ENCODE measurements at regions not wholly inside any gene's neighbourhood (a gene's known extent, or its start where the extent isn't known, plus 50 kb on each side); places are given as distances from the start of the nearest gene placed in this dataset.
"Not testable (repeated sequence)": the region's sequence is repeated elsewhere in the genome, so short reads cannot be mapped to it uniquely, and the experiment has no call there.

DNA sequence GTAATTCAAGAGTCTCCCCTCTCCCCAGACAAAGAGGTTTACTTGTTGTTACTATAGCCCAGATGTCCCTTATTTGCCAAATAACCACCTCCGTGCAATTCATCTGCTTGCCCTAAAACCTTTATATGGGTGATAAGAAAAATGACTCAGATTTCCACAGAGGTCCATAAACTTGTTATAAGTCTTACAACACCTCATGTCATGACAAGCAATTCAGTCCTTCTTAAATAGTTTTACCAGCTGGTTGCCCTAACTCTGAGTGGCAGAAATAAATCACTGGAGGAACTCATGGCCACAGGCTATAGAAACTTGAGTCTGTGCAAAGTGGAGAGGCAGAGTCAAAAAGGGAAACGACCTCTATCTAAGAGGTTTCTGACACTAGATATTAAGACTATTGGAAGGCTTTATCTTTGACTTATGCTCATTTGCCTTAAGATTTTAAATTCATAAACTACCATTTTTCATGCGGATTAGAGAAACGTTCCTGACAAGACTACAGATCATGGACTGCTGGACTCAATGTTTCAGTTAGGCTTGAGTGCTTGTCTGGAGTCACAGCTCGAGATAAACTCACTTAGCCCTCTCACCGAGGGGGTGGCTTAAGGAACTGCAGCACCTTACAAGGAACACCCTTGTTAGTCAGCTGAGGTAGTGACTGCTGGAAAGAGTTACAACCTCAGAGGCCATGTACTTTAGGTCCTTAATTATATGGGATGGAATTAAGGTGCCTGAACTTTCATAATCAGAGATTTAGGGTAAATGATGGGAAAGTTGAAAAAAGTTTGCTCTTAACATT lies 662.5 kb upstream of the USP24 start:
- no peak for DNase-seq (ENCODE audit: low read depth, low spot score)

DNA sequence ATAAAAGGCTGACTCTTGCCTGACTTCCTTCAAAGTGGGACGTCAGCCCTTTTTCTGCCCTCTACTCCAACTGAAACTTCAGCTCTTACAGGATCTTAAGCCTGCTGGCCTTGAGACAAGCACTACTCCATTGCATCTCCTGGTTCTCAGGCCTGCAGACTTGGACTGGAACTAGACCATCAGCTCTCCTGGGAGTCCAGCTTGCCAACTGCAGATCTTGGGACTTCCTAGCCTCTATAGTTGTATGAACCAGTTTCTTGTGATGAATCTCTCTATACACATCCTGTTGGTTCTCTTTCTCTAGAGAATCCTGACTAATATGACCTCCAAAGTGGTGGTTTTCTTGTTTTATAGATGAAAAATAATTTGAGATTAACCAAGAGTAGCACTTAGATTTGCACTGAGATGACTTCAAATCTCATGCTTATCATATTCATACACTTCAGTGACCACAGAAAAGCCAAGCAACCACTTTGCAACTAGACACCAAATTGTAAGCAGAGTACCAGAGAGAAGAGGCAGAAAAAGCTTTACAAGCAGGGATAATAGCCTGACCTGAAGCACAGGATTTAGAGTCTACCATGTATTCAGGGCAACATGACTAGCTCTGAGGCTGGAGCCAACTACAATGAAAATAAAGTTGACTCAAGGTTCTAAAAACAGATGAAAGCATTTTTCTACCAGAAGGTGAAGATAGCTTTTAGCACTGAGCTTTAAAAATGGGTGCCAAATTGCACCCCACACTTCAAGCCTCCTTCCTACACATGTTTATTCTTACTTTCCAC lies 661.3 kb upstream of the USP24 start:
- no peak for DNase-seq (ENCODE audit: low read depth, low spot score)

DNA sequence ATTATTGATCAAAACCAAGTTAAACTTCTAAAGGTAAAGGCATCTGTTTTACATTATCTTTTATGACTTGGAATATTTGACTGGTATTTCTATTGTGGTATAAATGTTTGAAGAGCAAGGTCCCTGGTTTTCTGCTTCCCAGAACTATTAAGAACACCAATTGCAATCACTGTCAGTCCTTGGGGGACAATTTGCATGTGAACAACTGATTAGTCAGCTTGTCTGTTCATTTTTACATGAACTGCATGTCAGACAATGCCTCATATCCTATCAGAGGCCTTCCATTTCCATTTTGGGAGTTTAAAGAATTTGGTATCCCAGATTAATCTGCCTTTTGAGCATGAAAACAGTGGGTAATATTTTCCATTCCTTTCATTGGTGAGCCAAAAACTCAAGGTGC lies 654.9 kb upstream of the USP24 start:
- DNase-seq (ENCODE audit: low read depth, low spot score), result no peak

DNA sequence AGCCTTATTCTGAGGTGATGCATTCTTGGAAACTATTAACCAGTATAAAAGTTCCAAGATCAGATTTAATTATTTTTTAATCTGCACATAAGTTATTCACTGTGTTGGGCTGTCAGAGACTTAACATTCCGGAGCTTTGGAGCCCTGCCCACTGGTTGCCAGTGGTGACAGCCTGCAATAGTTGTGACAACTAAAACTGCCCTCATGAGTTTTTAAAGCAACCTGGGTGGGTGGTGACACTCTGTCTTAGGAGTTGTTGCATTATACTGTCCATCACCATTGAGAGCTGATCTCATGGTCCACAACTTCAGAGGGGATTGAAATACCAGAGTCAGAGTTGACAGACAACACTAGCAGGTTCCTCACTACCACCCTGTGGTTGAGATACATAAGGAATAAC lies 653.9 kb upstream of the USP24 start:
- DNase-seq (ENCODE audit: low read depth, low spot score), result no peak

DNA sequence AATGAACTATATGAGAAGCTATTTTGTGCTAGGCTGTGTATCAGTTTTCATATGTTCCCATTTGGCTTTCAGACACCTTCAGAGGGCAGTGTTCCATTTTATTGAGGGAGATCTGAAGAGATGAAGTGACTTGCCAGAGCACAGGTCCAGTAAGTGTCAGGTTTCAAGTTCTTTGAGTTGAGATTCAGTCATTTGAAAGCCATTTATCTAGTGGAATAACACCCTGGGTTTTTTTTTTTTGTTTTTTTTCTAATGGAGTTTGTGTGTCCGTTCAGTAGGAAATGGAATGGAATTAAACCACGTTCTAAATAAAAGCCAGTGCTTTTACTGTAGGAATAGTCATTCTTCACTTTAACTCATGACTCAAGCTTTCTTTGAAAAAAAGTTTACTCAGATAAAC lies 652.9 kb upstream of the USP24 start:
- DNase-seq (ENCODE audit: low read depth, low spot score), result no peak

DNA sequence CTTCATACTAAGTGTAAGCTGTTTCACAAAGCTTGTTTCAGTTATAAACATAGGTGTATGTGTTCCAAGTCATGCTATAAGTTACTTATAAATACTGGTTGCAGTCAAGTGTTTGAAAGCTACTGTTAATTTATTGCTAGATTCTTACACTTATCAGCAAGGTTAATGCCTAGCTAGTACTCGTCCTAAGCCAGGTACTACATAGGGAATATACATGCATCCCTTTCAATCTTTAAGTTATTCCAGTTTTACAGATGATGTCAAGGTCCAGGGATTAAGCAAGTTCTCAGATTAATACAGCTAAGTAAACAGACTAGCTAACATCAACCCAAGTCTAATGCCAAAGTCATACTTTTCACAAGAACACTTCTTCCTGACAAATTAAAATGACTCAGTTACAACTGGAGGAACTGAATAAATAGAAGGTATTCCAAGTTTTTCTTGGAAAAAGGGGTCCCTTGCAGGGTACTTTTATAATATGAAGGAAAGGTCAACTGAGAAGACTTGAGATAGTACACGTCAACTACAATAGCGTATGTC lies 652.2 kb upstream of the USP24 start:
- no peak for DNase-seq (ENCODE audit: low read depth, low spot score)

DNA sequence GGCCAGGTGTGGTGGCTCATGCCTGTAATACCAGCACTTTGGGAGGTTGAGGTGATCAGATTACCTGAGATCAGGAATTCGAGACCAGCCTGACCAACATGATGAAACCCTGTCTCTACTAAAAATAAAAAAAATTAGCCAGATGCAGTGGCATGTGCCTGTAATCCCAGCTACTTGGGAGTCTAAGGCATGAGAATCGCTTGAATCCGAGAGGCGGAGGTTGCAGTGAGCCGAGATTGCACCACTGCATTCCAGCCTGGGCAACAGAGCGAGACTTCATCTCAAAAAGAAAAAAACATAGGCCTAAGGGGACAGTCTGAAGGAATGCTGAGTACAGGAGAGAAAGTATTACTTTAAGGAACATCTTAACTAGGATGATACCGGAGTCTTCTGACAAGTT lies 650.6 kb upstream of the USP24 start:
- DNase-seq (ENCODE audit: low read depth, low spot score), result not testable (repeated sequence)

DNA sequence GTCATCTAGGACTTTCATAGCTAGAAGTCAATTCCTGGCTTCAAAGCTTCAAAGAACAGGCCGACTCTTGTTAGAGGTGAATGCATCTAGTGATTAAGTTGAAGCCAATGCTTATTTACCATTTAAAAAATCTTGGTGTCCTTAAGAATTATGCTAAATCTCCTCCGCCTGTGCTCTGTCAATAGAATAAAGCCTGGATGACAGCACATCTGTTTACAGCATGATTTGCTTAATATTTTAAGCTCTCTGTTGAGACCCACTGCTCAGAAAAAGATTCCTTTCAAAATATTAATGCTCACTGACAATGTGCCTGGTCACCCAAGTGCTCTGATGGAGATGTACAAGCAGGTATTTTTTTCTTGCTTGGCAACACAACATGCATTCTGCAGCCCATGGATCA lies 649.1 kb upstream of the USP24 start:
- DNase-seq (ENCODE audit: low read depth, low spot score), result no peak

DNA sequence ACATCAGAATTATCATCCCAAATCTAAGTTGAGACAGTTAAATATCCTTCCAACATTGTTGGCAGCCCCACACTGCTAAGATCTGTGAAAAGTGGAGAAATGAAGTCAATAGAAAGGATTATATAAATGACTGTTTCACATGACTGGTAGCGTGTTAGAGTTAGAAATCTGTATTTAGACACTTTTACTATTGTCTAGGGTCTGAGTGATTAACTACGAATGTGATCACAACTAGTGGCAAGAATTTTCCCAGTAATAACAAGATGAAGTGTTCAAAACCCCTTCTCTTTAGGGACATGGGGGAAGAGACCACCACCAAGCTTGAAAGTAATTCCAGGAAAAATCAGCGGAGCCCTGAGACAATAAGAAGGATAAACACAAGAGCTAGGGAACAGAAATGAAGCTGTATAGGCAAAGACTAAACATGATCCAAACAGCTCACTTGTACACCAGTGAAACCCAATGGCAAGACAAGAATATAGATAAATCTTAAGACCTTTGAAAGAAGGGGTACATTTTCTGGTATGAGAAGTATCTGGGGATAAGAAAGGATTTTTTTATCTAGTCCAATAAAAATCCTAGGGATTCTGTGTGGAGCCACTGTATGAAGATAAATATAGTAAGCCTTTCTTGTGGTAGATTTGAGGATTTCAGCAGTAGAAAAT lies 646.6 kb upstream of the USP24 start:
- DNase-seq (ENCODE audit: low read depth, low spot score), result no peak

DNA sequence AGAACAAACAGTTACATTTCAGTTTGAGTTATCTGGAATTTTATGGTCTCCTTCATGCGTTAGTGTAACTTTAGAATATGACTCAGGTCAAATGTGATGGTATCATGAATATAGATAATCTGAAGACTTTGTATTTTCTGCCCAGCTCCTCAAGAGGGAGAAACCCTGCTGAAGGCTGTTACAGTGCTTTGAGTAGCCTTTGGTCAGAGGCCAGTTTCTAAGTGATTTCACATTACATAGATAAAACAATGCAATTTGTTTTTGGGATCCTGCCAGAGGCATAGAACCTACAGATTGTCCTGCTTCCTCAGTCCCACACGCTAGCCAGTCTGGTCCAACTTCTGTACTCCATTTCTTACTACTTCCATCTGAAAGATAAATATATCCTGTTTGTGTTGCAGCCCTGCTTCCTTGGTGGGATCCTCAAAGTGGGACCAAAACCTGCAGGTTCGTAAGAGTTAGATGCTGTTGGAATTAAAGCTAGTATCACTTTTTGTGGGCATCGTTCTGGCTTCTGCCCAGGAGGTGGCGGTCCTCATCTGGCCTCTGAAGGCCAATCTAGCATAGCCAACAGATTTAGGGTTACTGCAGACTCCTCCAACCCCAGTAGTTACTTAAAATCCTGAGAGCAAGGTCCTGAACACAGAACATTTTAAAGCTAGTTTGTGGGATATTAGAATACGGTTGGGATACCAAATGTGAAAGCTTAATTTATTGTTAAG lies 645.8 kb upstream of the USP24 start:
- no peak for DNase-seq (ENCODE audit: low read depth, low spot score)

DNA sequence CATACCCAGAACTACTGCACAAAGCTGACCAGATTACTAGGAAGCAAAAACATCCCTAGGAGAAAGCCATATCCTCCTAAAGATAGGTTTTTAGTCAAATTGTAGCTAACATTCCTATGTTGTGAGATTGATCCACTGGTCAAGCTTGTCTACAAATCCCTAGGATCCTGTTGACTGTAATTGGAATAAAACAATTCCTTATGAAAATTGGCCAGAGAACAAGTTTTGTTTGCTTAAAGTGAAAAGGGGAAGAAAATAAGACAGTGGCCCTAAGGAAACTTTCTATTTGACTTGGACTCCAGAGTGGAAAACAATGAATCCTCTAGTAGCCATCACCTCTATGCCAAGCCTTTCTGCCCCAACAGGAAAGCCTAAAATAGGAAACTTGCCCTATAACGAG lies 645.2 kb upstream of the USP24 start:
- no peak for DNase-seq (ENCODE audit: low read depth, low spot score)

DNA sequence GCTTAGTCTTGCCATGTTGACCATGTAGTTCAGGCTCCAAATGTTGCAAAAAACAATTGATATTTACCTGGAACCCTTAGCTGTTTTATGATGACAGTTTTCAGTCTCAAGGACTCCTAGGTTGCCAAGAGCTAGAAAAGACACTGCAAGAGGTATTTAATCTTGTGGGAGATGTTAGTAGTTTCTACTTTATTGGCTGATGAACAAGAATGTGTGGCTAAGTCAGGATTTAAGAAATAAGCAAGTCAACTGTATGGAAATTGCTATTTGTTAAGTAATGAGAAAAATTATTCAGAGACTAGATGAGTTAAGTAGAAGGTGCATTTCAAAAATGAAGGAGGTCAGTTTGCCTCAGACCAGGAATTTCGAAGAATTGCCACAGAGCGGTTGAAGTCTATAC lies 639.7 kb upstream of the USP24 start:
- no peak for DNase-seq (ENCODE audit: low read depth, low spot score)

DNA sequence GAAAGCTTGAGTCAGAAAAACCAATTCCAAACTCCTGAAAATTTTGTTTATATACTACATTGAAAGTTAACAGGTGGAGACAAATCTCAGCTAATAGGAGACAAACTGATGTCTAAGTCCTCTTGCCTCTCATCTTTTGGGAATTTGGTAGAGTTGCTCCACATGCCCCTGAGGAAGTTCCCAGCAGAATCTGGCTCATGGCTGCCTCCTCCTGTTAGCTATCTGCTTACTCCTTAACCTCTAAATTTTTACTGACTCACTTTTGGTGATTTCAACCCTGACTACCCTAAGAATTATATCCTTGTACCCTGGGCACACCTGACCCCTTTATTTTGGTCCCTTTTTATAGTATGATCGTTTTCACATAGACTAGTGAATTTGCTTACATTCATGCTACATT lies 633.7 kb upstream of the USP24 start:
- no peak for DNase-seq (ENCODE audit: low read depth, low spot score)

DNA sequence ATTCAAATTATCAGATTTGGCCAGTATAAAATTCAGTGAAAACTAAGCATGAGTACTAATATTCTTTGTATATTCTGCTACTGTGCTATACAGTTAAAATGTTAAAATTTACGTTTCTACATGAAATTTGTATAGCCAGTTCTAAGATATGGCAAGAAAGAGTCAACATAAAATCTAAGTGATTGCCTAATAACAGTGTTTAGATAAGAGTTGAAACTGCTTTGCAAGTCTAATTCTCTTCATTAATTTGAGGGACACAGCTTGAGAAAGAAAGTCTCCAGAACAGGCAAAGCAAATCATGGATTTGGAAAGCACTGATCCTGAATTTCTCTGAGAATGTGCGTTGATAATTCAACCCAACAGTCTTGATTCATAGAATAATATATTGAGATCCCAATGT lies 630.9 kb upstream of the USP24 start:
- DNase-seq (ENCODE audit: low read depth, low spot score), result no peak

DNA sequence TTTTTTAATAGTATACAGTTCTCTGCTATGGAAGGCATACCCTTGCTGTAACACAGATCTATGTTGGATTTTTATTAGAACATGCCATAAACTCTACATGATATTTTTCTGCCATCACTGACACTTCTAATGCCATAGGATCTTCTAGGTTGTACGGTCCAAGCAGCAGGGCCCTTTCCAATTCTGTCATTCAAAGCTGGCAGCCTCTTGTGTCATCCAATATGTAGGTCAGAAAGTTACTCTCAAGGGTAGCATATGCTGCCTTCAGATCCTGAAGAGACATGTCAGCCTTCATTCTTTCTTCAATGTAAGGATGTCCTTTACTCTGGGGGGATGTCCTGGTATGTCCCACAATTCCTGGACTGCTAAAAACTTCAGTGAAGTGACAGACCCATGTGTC lies 629.2 kb upstream of the USP24 start:
- DNase-seq (ENCODE audit: low read depth, low spot score), result no peak

DNA sequence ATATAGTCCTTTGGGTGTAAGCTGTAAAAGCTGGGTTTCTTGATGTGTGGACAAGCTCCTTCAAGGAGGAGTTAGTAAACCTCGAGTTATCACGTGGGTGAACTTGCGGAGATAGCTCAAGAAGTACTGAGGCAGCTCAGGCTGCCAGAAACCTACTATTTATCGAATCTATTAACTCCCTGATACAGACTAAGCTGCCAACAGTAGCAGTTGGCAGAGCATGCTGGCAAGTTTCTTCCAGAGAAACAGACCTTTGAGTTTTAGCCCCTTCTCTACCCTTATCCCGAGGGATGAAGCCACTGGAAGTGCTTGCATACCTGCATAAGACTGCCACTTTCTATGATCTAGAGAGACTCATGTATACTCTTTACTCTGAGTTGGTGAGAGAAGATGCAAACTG lies 624.5 kb upstream of the USP24 start:
- DNase-seq (ENCODE audit: low read depth, low spot score), result no peak

DNA sequence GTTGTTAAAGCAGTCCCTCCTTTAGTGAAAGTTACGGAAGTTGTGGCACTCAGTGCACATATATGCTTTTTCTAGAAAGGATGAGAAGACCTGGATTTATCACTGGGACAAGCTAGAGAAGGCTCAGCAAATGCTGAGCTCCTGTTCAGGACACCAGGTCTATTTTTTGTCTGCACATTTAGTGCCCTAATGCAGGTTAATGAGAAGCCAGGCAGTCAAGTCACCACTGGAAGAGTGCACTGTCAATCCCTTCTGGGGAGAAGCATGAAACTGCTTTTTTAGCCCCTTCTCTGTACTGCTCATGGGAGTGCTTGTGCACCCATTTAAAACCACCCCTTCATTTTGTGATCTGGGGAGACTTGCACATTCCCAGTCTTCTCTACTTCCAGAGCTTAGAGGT lies 624.1 kb upstream of the USP24 start:
- no peak for DNase-seq (ENCODE audit: low read depth, low spot score)

DNA sequence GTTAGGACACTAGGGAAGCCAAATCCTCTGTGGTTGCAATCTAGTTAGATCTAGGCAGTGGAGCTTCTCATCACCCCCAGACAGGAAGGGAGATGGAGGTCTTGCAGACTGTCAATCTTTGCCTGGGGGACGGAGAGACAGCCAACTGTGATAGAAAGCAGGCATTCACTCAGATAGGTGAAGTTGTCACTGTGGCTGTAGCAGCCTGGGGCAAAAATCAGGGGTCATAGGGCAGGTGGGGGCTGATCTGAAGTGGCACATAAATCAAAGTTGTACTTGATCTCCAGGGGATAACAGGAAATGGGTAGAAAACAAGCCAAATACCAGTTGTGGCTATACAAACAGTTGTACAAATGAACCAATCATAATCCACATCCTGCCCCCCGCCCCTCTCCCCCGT lies 620.9 kb upstream of the USP24 start:
- DNase-seq (ENCODE audit: low read depth, low spot score), result no peak

DNA sequence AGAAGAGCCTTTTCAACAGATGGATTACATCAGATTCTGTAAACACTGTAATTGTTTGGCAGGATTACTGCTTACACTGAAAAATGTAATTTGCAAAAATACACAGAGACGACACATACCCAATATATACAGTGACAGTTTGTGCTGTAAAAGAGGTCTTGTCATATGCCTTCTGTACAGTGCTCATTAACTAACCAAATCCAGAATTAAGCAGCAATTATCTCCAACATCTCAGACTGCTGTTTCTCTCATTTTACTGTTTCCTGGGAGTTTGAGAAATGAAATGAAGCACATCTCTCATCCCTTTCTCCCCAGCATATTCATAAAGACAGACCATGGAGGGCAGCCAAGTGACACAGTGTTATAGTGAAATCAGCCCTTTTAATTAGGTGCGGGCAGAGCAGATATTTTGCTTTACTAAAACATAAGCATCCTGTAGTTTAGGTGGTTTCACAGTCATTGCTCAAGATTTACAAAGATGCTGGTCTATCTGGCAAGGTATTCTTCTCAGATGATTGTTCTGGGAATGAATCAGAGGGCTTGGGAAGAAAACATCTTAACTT lies 618.4 kb upstream of the USP24 start:
- DNase-seq (ENCODE audit: low read depth, low spot score), result no peak

DNA sequence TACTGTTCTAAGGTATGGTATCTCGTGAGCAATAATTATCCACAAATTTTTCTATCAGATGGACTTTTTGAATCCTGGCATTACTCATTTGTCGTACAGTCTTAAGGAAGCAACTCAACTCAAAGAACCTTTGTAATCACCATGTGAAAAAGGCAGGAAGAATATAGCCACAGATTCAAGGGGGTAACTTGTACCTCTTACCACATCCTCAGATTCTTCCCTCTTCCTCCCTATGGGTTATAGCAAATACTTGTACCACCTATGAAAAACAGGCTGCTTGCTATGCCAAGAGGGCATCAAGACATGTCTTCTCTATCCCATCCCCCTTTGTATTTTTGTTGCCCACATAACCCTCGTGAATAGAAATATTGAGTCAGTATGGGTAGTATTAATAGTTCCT lies 616.6 kb upstream of the USP24 start:
- no peak for DNase-seq (ENCODE audit: low read depth, low spot score)

DNA sequence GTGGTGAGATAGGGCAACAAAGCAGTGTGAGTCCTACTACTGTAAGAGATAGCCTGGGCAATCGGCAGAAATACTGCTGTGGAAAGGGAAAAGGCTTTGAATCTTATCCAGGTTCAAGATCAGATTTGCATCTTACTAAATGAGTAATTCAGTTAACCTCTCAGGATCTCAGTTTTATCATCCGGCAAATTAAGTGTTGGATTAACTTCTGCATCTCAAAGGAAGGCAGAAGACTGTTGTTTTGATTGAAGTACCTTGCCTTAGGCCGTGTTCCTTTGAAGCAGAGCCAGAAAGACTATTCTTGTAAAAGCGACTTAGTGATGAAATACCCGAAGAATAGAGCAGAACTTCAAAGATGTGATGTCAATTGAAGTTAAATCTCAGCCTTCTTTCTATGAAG lies 612.9 kb upstream of the USP24 start:
- DNase-seq (ENCODE audit: low read depth, low spot score), result no peak

DNA sequence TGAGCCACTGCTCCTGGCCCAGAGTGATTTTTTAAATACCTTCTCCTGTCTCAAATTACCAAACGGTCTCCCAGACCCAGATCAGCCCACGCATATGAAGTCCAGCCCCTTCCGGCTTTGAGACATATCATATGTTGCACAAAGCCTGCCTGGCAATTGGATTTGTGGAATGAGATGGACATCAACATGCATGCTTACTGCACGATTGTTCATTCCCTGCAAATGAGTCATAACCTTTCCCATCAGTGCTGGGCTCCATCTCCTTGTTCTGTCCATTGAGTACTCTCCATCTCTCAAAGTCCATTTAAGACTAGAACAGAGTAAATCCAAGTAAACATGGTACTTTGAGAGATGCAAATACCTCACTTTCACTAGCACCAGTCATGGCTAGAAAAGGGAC lies 612.2 kb upstream of the USP24 start:
- DNase-seq (ENCODE audit: low read depth, low spot score), result no peak

All from activated CD4-positive, CD25-positive, alpha-beta regulatory T cell treated with anti-CD3 and anti-CD28 coated beads, Interleukin-2, amount 50 U/mL, for 16 hours (primary cell).